ENCODE measurements at regions not wholly inside any gene's neighbourhood (a gene's known extent, or its start where the extent isn't known, plus 50 kb on each side); places are given as distances from the start of the nearest gene placed in this dataset.
A peak's percentile ranks its signal among the peaks of the same experiment; 100 is the strongest.

DNA sequence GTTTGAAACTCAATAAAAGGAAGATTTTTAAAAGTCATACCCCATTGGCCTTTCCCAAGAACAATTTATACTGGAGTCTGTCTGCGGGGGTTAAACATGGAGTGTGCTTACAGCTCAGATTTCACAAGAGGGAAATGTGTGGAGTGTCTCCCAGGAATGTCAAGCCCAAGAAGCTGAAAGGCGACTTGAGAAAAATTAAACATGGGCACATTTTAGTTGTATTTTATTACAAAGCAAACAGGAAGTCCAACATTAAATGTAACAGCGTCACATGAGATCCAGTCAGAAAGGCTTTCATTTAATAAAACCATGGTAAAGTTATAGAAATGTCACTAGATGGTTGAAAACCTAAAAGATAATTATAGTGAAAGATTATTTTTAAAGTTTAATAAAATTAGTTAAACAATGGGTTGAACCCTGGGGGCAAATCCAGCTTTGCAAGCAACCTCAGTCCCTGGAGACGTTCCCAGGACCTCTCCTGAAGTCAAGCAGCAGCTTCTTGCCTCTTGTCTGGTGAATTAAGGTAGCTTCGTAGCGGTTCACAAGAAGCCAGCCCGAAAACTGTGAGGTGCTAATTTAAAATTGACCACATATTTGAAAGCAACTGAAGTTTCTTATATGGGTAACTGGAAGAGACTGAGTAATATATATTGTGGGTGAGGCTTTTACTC, 168.4 kb upstream of the EDNRA start:
- no peak for DNase-seq (ENCODE audit: low spot score in 2 of 2)
- TF ChIP-seq POLR2A (IDR thresholded peaks at IDR 0.05) (no peak), POLR2AphosphoS5 (IDR thresholded peaks at IDR 0.05) (no peak)
- TF ChIP-seq, protein P1, sequence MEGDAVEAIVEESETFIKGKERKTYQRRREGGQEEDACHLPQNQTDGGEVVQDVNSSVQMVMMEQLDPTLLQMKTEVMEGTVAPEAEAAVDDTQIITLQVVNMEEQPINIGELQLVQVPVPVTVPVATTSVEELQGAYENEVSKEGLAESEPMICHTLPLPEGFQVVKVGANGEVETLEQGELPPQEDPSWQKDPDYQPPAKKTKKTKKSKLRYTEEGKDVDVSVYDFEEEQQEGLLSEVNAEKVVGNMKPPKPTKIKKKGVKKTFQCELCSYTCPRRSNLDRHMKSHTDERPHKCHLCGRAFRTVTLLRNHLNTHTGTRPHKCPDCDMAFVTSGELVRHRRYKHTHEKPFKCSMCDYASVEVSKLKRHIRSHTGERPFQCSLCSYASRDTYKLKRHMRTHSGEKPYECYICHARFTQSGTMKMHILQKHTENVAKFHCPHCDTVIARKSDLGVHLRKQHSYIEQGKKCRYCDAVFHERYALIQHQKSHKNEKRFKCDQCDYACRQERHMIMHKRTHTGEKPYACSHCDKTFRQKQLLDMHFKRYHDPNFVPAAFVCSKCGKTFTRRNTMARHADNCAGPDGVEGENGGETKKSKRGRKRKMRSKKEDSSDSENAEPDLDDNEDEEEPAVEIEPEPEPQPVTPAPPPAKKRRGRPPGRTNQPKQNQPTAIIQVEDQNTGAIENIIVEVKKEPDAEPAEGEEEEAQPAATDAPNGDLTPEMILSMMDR (IDR thresholded peaks at IDR 0.05): no peak
- H3K27me3 ChIP-seq: no peaks in the 10 kb centered on the region
- H3K4me3 ChIP-seq: no peak overlapping the region
- H3K27ac ChIP-seq: peak overlapping the region in 1 of 2 donors; percentile 16
- no peaks in the 10 kb centered on the region for H3K9me3 ChIP-seq
- H3K36me3 ChIP-seq: no peaks in the 10 kb centered on the region
- intact Hi-C loops (cut with DNase I; ENCODE audit: low total_unique reads): loop anchor here (5.0 kb wide), 1 partner anchor 1440 kb away; no protein-coding TSS in a partner anchor
- H3K4me1 ChIP-seq: no peaks in the 10 kb centered on the region

DNA sequence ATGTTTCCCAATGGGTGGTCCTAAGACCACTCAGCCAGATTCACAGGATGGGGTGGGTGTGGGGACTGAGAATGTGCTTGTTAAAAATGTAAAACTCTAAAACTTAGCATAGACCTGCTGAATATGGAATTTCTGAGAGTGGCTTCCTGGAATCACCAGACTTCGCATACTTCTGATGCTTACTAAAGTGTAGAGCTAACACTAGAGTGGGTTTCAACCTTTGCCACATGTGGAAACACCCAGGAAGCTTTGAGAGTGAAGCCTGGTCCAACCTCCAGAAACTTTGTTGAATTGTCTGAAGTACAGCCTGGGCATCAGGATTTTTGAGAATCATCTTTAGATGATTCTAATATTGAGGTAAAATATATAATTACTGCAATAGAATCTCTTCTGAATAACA, 167.8 kb upstream of the EDNRA start:
- Histone ChIP-seq H3K27ac (peak overlapping the region in 1 of 2 donors; percentile 16), H3K4me3 (no peak overlapping the region), H3K27me3 (no peaks in the 10 kb centered on the region), H3K9me3 (no peaks in the 10 kb centered on the region), H3K36me3 (no peaks in the 10 kb centered on the region), H3K4me1 (no peaks in the 10 kb centered on the region)
- DNase-seq (ENCODE audit: low spot score in 2 of 2): no peak
- intact Hi-C loops (cut with DNase I; ENCODE audit: low total_unique reads): loop anchor here (5.0 kb wide), 1 partner anchor 1439 kb away; no protein-coding TSS in a partner anchor
- TF ChIP-seq, protein P1 (IDR thresholded peaks at IDR 0.05): no peak
- TF ChIP-seq POLR2AphosphoS5 (IDR thresholded peaks at IDR 0.05) (no peak), POLR2A (IDR thresholded peaks at IDR 0.05) (no peak)

DNA sequence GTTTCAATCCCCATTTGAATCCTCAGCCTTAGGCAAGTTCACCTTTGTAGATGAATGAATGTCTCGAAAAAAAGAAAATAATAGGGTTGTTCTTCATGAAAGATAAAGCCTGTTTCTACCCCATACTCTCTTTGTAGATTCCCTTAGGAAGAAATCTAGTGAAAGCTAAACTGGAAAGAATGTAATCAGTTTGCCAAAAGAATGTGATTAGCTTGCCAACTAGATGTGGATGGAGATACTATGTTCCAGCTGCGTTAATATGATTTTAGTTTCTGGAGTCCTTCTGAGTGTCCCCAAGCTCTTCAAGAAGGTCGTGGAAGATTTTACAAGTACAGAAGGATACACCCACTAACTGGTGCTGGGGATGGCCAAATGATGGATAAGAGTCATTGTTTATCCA, 162.3 kb upstream of the EDNRA start:
- Histone ChIP-seq H3K27me3 (no peaks in the 10 kb centered on the region), H3K4me1 (no peaks in the 10 kb centered on the region), H3K27ac (peak overlapping the region in 1 of 2 donors; percentile 38), H3K4me3 (no peak overlapping the region), H3K36me3 (no peaks in the 10 kb centered on the region), H3K9me3 (no peaks in the 10 kb centered on the region)
- intact Hi-C loops (cut with DNase I; ENCODE audit: low total_unique reads): no loop called here
- no peak for TF ChIP-seq POLR2AphosphoS5 (IDR thresholded peaks at IDR 0.05)
- no peak for TF ChIP-seq POLR2A (IDR thresholded peaks at IDR 0.05)
- TF ChIP-seq, protein P1 (IDR thresholded peaks at IDR 0.05): no peak
- no peak for DNase-seq (ENCODE audit: low spot score in 2 of 2)

DNA sequence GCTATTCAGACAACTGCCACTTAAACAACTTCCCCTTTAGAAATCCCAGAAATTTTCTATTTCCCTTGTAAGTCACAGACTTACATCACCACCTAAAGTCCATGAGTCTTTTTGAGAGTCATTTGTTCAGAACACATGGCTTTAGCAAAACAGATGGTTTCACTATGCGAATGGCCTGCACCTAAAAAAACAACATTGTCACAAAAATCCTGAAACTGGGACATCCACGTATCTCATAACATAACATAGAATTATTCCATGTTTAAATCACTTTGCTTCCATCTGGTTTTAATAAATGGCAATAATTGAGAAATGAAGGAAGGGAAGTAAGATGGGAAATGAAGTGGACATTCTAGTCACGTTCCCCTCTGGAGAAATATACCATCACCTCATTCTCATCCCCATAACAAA, 155.3 kb upstream of the EDNRA start:
- Histone ChIP-seq H3K9me3 (no peaks in the 10 kb centered on the region), H3K4me1 (no peaks in the 10 kb centered on the region), H3K36me3 (no peaks in the 10 kb centered on the region), H3K27ac (no peak overlapping the region), H3K4me3 (no peak overlapping the region), H3K27me3 (no peaks in the 10 kb centered on the region)
- intact Hi-C loops (cut with DNase I; ENCODE audit: low total_unique reads): no loop called here
- no peak for DNase-seq (ENCODE audit: low spot score in 2 of 2)
- TF ChIP-seq, protein P1 (IDR thresholded peaks at IDR 0.05): no peak
- no peak for TF ChIP-seq POLR2AphosphoS5 (IDR thresholded peaks at IDR 0.05)
- no peak for TF ChIP-seq POLR2A (IDR thresholded peaks at IDR 0.05)

DNA sequence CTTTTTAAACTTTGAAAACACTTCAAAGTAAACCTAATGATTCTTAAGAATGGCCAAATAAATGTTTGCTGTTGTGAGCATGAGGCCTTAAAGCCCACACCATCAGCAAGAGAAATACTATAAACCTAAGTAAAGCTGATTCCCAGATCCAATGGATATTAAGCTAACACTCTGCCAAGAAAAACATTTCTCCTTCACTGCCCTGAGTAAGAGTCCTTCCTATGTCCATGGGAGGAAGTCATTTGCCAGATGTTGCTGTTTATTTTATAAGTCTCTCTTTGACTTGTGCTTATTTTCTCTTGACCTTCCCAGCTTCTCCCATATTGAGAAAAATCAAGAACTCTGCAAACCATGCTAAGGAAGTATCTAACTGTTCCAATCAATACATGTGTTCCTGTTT, 154.3 kb upstream of the EDNRA start:
- Histone ChIP-seq H3K27me3 (no peaks in the 10 kb centered on the region), H3K4me3 (no peak overlapping the region), H3K4me1 (no peaks in the 10 kb centered on the region), H3K9me3 (no peaks in the 10 kb centered on the region), H3K36me3 (no peaks in the 10 kb centered on the region), H3K27ac (no peak overlapping the region)
- no peak for DNase-seq (ENCODE audit: low spot score in 2 of 2)
- intact Hi-C loops (cut with DNase I; ENCODE audit: low total_unique reads): no loop called here
- TF ChIP-seq POLR2A (IDR thresholded peaks at IDR 0.05): no peak
- TF ChIP-seq POLR2AphosphoS5 (IDR thresholded peaks at IDR 0.05): no peak
- TF ChIP-seq, protein P1 (IDR thresholded peaks at IDR 0.05): no peak

Measured in breast epithelium (tissue), 4 donors.